ENCODE measurements at regions not wholly inside any gene's neighbourhood (a gene's known extent, or its start where the extent isn't known, plus 50 kb on each side); places are given as distances from the start of the nearest gene placed in this dataset.

DNA sequence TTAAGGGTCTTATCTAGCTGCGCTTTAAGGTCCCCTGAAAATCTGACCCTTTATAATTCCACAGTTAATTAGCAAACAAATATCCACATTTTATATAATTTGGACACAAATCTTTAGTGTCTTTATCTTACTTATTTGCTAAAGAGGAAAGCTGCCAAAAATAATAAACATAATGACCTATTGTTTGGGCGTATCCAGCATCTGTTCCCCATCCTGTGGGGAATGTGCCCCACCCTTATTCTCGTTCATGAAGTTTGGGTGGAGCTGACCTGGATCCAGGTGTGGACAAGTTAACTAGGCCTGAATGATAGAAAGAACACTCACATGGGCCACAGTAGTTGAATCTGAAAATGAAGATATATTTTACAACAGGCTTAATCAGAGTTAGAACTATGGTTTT is 218.3 kb downstream of the CRPPA start:
- Histone ChIP-seq H3K4me1 (no peaks in the 10 kb centered on the region), H3K36me3 (no peaks in the 10 kb centered on the region), H3K4me3 (no peak overlapping the region), H3K9me3 (no peaks in the 10 kb centered on the region), H3K27me3 (no peaks in the 10 kb centered on the region), H3K27ac (no peak overlapping the region)
- 23 to 56% (median 32%) methylated on average over 3 of the region's 3 CpGs for WGBS, 5 donors
- intact Hi-C loops (cut with DNase I; ENCODE audit: low total_unique reads), result no loop called here
- no peak for DNase-seq
- TF ChIP-seq POLR2AphosphoS5 (IDR thresholded peaks at IDR 0.05) (no peak), POLR2A (IDR thresholded peaks at IDR 0.05) (no peak), EP300 (IDR thresholded peaks at IDR 0.05) (no peak)
- TF ChIP-seq, protein P1, sequence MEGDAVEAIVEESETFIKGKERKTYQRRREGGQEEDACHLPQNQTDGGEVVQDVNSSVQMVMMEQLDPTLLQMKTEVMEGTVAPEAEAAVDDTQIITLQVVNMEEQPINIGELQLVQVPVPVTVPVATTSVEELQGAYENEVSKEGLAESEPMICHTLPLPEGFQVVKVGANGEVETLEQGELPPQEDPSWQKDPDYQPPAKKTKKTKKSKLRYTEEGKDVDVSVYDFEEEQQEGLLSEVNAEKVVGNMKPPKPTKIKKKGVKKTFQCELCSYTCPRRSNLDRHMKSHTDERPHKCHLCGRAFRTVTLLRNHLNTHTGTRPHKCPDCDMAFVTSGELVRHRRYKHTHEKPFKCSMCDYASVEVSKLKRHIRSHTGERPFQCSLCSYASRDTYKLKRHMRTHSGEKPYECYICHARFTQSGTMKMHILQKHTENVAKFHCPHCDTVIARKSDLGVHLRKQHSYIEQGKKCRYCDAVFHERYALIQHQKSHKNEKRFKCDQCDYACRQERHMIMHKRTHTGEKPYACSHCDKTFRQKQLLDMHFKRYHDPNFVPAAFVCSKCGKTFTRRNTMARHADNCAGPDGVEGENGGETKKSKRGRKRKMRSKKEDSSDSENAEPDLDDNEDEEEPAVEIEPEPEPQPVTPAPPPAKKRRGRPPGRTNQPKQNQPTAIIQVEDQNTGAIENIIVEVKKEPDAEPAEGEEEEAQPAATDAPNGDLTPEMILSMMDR (IDR thresholded peaks at IDR 0.05), result no peak

DNA sequence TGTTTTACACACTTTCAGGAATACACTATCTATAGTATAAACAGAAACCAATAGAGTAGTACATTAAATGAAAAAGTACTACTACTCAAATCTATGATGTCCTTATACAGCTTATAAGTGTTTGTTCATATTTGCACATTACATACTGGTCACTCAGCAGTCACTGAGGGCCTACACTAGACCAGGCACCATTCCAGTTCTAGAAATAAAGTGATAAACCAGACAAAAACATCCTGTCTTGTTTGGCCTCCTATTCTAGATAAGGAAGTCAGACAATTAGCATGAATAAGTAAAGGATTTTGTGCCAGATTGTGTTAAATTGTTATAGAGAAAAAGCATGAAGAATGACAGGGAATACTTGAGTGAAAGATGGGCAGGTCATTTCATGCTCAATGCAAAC is 219.0 kb downstream of the CRPPA start:
- no peaks in the 10 kb centered on the region for H3K9me3 ChIP-seq
- H3K4me1 ChIP-seq, result no peaks in the 10 kb centered on the region
- no peaks in the 10 kb centered on the region for H3K27me3 ChIP-seq
- no peaks in the 10 kb centered on the region for H3K36me3 ChIP-seq
- TF ChIP-seq, protein P1 (IDR thresholded peaks at IDR 0.05), result no peak
- no peak for TF ChIP-seq POLR2A (IDR thresholded peaks at IDR 0.05)
- H3K27ac ChIP-seq, result no peak overlapping the region
- intact Hi-C loops (cut with DNase I; ENCODE audit: low total_unique reads), result no loop called here
- no peak for DNase-seq
- H3K4me3 ChIP-seq, result no peak overlapping the region

DNA sequence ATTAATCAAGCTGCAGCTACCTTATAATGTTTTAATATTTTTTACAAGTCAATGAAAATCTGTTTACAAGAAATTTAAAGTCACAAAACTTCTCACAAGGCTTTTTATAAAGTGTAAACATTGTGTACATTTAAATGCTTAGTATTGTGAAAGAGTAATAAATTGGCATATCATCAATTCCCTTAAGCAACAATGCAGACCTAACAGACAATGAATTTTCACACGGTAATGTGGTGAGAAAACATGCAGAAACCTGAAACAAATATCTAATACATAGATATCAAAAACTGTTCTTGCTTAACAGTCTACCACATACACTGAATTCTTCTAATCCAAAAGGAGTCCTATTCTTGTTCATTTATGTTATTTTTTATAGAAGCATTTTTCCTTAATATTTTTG is 220.7 kb downstream of the CRPPA start:
- TF ChIP-seq POLR2AphosphoS5 (IDR thresholded peaks at IDR 0.05) (no peak), EP300 (IDR thresholded peaks at IDR 0.05) (no peak), POLR2A (IDR thresholded peaks at IDR 0.05) (no peak)
- TF ChIP-seq, protein P1 (IDR thresholded peaks at IDR 0.05), result no peak
- no peaks in the 10 kb centered on the region for H3K4me1 ChIP-seq
- intact Hi-C loops (cut with DNase I; ENCODE audit: low total_unique reads), result no loop called here
- WGBS, 5 donors, result 78 to 98% (median 88%) methylated on average over 1 of the region's 1 CpG
- no peak overlapping the region for H3K27ac ChIP-seq
- no peaks in the 10 kb centered on the region for H3K27me3 ChIP-seq
- DNase-seq, result no peak
- no peaks in the 10 kb centered on the region for H3K36me3 ChIP-seq
- H3K4me3 ChIP-seq, result no peak overlapping the region
- no peaks in the 10 kb centered on the region for H3K9me3 ChIP-seq

DNA sequence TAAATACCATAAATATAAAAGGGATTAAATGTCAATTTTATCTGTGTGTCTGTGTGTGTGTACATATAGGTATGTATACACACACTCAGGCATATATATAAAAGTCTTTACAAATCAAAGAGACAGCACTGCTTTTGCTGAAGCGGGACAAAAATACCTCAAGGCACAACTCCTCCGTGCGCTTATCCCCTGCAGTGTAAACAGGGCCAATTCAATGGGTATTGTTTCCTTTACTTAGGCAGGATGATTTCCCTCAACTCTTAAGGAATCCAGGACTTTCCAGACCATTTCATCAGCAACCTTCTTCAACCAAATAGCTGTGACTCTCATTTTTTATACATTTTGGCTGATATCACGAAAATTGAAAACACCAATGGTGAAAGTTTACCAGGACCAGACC is 227.7 kb downstream of the CRPPA start:
- no peaks in the 10 kb centered on the region for H3K4me1 ChIP-seq
- no peak overlapping the region for H3K27ac ChIP-seq
- no peaks in the 10 kb centered on the region for H3K36me3 ChIP-seq
- no peaks in the 10 kb centered on the region for H3K27me3 ChIP-seq
- H3K9me3 ChIP-seq, result no peaks in the 10 kb centered on the region
- no peak for TF ChIP-seq POLR2A (IDR thresholded peaks at IDR 0.05)
- DNase-seq, result no peak
- intact Hi-C loops (cut with DNase I; ENCODE audit: low total_unique reads), result no loop called here
- H3K4me3 ChIP-seq, result no peak overlapping the region
- WGBS, 5 donors, result 76 to 89% (median 81%) methylated on average over 4 of the region's 4 CpGs

DNA sequence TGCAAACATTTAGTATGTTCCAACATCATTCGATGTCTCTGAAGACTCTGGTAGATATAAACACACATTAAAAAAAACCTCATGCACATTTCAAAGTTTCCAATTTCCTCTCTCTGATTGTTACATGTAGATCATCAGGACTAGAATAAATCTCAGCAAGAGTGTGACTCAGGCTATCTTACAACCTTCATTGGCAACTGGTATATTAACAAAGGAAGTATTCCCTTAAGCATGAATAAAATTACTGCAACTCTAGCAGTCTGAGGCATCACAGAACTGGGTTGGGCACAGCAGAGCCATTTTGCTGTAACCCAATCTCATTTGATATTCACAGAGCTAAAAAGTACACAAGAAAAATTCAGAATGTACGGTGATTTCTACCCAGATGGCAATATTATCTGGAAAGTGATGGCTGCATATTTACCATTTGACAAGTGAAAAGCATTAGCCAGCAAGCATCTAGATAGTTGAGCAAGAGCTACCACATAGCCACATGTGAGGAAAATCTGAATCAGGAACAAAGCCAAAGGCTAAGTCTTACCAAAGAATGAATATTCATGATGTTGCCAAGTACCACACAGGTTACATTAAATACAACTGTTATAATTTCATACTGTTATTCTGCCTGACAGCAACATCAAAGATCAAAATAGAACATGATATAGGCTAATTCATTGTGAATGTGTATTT is 232.2 kb downstream of the CRPPA start:
- intact Hi-C loops (cut with DNase I; ENCODE audit: low total_unique reads), result no loop called here
- H3K9me3 ChIP-seq, result no peaks in the 10 kb centered on the region
- H3K27me3 ChIP-seq, result no peaks in the 10 kb centered on the region
- H3K27ac ChIP-seq, result no peak overlapping the region
- no peak for DNase-seq
- H3K4me1 ChIP-seq, result no peaks in the 10 kb centered on the region
- H3K36me3 ChIP-seq, result no peaks in the 10 kb centered on the region
- 71 to 87% (median 78%) methylated on average over 2 of the region's 2 CpGs for WGBS, 5 donors
- TF ChIP-seq, protein P1 (IDR thresholded peaks at IDR 0.05), result no peak
- no peak for TF ChIP-seq POLR2A (IDR thresholded peaks at IDR 0.05)
- TF ChIP-seq EP300 (IDR thresholded peaks at IDR 0.05), result no peak
- no peak for TF ChIP-seq POLR2AphosphoS5 (IDR thresholded peaks at IDR 0.05)
- H3K4me3 ChIP-seq, result no peak overlapping the region
